Skeletal muscle satellite cell (primary cell): ENCODE measurements at regions not wholly inside any gene's neighbourhood (a gene's known extent, or its start where the extent isn't known, plus 50 kb on each side); places are given as distances from the start of the nearest gene placed in this dataset.
"Not testable (repeated sequence)": the region's sequence is repeated elsewhere in the genome, so short reads cannot be mapped to it uniquely, and the experiment has no call there.

Experiments
- H3K27me3 ChIP-seq: 2 replicates; pipeline ENCODE4 v1.7.0; 2013; ENCODE audit warnings: low read length; ENCODE audit not compliant: control insufficient read depth, insufficient read depth
- H3K36me3 ChIP-seq: 2 replicates; pipeline ENCODE4 v1.7.0; 2013; ENCODE audit warnings: mild to moderate bottlenecking, control low read depth, low read length; ENCODE audit not compliant: insufficient read depth
- H3K4me1 ChIP-seq: 2 replicates; pipeline ENCODE4 v1.7.0; 2013; ENCODE audit warnings: low read length; ENCODE audit not compliant: control insufficient read depth, insufficient read depth
- H3K4me2 ChIP-seq: 2 replicates; pipeline ENCODE4 v1.7.0; 2013; ENCODE audit warnings: mild to moderate bottlenecking, low read length
- H3K4me3 ChIP-seq: 2 replicates; pipeline ENCODE4 v1.7.0; 2013; ENCODE audit warnings: low read length
- H3K9ac ChIP-seq: 2 replicates; pipeline ENCODE4 v1.7.0; 2013; ENCODE audit warnings: mild to moderate bottlenecking, low read depth, low read length, moderate library complexity
- H3K9me3 ChIP-seq: replicated peaks from 2 replicates; pipeline ENCODE4 v1.7.0; 2013; ENCODE audit warnings: mild to moderate bottlenecking, control low read depth, low read length

- not testable (repeated sequence) for H3K9me3 ChIP-seq, H3K9ac ChIP-seq, H3K36me3 ChIP-seq, H3K4me1 ChIP-seq, H3K4me3 ChIP-seq, H3K4me2 ChIP-seq, H3K27me3 ChIP-seq
Measured at GRCh38 chr1:149665033-149665432, 81.4 kb downstream of the PPIAL4C start.

- H3K9ac ChIP-seq, H3K4me2 ChIP-seq, H3K9me3 ChIP-seq, H3K4me1 ChIP-seq, H3K36me3 ChIP-seq, H3K27me3 ChIP-seq, H3K4me3 ChIP-seq: not testable (repeated sequence)
Measured at GRCh38 chr1:149665528-149665927, 81.9 kb downstream of the PPIAL4C start.

GRCh38 chr1:149673231-149673909, 89.7 kb downstream of the PPIAL4C start:
- H3K9me3 ChIP-seq, H3K4me2 ChIP-seq, H3K4me3 ChIP-seq, H3K4me1 ChIP-seq, H3K27me3 ChIP-seq, H3K9ac ChIP-seq, H3K36me3 ChIP-seq: not testable (repeated sequence)

- not testable (repeated sequence) for H3K36me3 ChIP-seq, H3K9me3 ChIP-seq, H3K4me2 ChIP-seq, H3K4me1 ChIP-seq, H3K27me3 ChIP-seq, H3K9ac ChIP-seq, H3K4me3 ChIP-seq
Measured at GRCh38 chr1:149674921-149675320, 91.3 kb downstream of the PPIAL4C start.

- H3K9ac ChIP-seq, H3K36me3 ChIP-seq, H3K4me2 ChIP-seq, H3K4me3 ChIP-seq, H3K27me3 ChIP-seq, H3K9me3 ChIP-seq, H3K4me1 ChIP-seq: not testable (repeated sequence)
Measured at GRCh38 chr1:149677359-149677758, 93.7 kb downstream of the PPIAL4C start.

GRCh38 chr1:149686593-149687238, 95.8 kb upstream of the FCGR1A start:
- not testable (repeated sequence) for H3K27me3 ChIP-seq, H3K4me1 ChIP-seq, H3K4me3 ChIP-seq, H3K9me3 ChIP-seq, H3K36me3 ChIP-seq, H3K9ac ChIP-seq, H3K4me2 ChIP-seq

GRCh38 chr1:149691399-149691798, 91.1 kb upstream of the FCGR1A start:
- H3K36me3 ChIP-seq, H3K9me3 ChIP-seq, H3K4me1 ChIP-seq, H3K4me2 ChIP-seq, H3K27me3 ChIP-seq, H3K9ac ChIP-seq, H3K4me3 ChIP-seq: not testable (repeated sequence)

- not testable (repeated sequence) for H3K4me3 ChIP-seq, H3K9ac ChIP-seq, H3K4me1 ChIP-seq, H3K4me2 ChIP-seq, H3K36me3 ChIP-seq, H3K9me3 ChIP-seq, H3K27me3 ChIP-seq
Measured at GRCh38 chr1:149692804-149693539, 89.5 kb upstream of the FCGR1A start.

- H3K4me2 ChIP-seq, H3K9ac ChIP-seq, H3K4me1 ChIP-seq, H3K36me3 ChIP-seq, H3K27me3 ChIP-seq, H3K4me3 ChIP-seq, H3K9me3 ChIP-seq: not testable (repeated sequence)
Measured at GRCh38 chr1:149695066-149695465, 87.4 kb upstream of the FCGR1A start.

GRCh38 chr1:149700220-149700619, 82.3 kb upstream of the FCGR1A start:
- not testable (repeated sequence) for H3K4me3 ChIP-seq, H3K9ac ChIP-seq, H3K4me1 ChIP-seq, H3K27me3 ChIP-seq, H3K36me3 ChIP-seq, H3K9me3 ChIP-seq, H3K4me2 ChIP-seq

- H3K9me3 ChIP-seq, H3K36me3 ChIP-seq, H3K4me3 ChIP-seq, H3K27me3 ChIP-seq, H3K4me2 ChIP-seq, H3K9ac ChIP-seq, H3K4me1 ChIP-seq: not testable (repeated sequence)
Measured at GRCh38 chr1:149700677-149701567, 81.6 kb upstream of the FCGR1A start.
